A549 (cell line): ENCODE measurements at regions not wholly inside any gene's neighbourhood (a gene's known extent, or its start where the extent isn't known, plus 50 kb on each side); places are given as distances from the start of the nearest gene placed in this dataset.

Experiments used
- CEBPB ChIP-seq, 2 experiments: fragments of >200 bp in 1 of 2; sonication (Bioruptor Twin) in 1 of 2; formaldehyde crosslinking in 1 of 2; IDR thresholded peaks; 2 replicates each; pipeline ENCODE4 v1.6.1; 2012 to 2016
- EP300 ChIP-seq, 2 experiments: fragments of >200 bp; sonication (Bioruptor Twin); formaldehyde crosslinking; IDR thresholded peaks; 2 replicates in 1 of 2; 3 replicates in 1 of 2; pipeline ENCODE4 v1.6.1; 2016 to 2017
- FOSB ChIP-seq: fragments of 250-450 bp; sonication (Bioruptor Pico); IDR thresholded peaks from 2 replicates; pipeline ENCODE4 v1.5.0; 2020; ENCODE audit warnings: mild to moderate bottlenecking, moderate library complexity
- GATA3 ChIP-seq: IDR thresholded peaks from 2 replicates; pipeline ENCODE4 v1.6.1; 2012; ENCODE audit warnings: borderline replicate concordance
- JUN ChIP-seq, 2 experiments: fragments of >200 bp; sonication (Bioruptor Twin); formaldehyde crosslinking; IDR thresholded peaks; 2 replicates in 1 of 2; 3 replicates in 1 of 2; pipeline ENCODE4 v1.6.1; 2016 to 2017
- PHF8 ChIP-seq: fragments of 200-600 bp; sonication (generic); IDR thresholded peaks from 2 replicates; pipeline ENCODE4 v1.6.1; 2016; ENCODE audit warnings: low read depth, mild to moderate bottlenecking, antibody characterized with exemption, moderate library complexity, borderline replicate concordance
- POLR2A ChIP-seq: IDR thresholded peaks from 2 replicates; pipeline ENCODE4 v1.6.1; 2012; ENCODE audit warnings: mild to moderate bottlenecking, low read length
- POLR2AphosphoS2 ChIP-seq: conservative IDR thresholded peaks from 2 replicates; pipeline ENCODE4 v1.6.1; 2012; ENCODE audit warnings: low read length, improper control_type of control experiment, inconsistent platforms
- RAD21 ChIP-seq, 2 experiments: fragments of >200 bp in 1 of 2; sonication (Bioruptor Twin) in 1 of 2; formaldehyde crosslinking in 1 of 2; IDR thresholded peaks in 1 of 2; conservative IDR thresholded peaks in 1 of 2; 2 replicates in 1 of 2; 3 replicates in 1 of 2; pipeline ENCODE4 v1.6.1; 2012 to 2018; ENCODE audit warnings: inconsistent platforms in 1 of 2
- SREBF2 ChIP-seq: fragments of 450-650 bp; IDR thresholded peaks from 2 replicates; pipeline ENCODE4 v1.6.1; 2014; ENCODE audit warnings: mild to moderate bottlenecking, moderate library complexity
- TF ChIP-seq, protein P1 (sequence below): fragments of >200 bp; sonication (Bioruptor Twin); formaldehyde crosslinking; IDR thresholded peaks from 3 replicates; pipeline ENCODE4 v1.5.1; 2016
- TF ChIP-seq, protein P2 (sequence below): fragments of 200-600 bp; sonication (generic); IDR thresholded peaks from 2 replicates; pipeline ENCODE4 v1.6.1; 2016; ENCODE audit warnings: antibody characterized with exemption, mild to moderate bottlenecking, moderate library complexity
- TF ChIP-seq, protein P3 (sequence below): IDR thresholded peaks from 2 replicates; pipeline ENCODE4 v1.6.1; 2012

DNA sequence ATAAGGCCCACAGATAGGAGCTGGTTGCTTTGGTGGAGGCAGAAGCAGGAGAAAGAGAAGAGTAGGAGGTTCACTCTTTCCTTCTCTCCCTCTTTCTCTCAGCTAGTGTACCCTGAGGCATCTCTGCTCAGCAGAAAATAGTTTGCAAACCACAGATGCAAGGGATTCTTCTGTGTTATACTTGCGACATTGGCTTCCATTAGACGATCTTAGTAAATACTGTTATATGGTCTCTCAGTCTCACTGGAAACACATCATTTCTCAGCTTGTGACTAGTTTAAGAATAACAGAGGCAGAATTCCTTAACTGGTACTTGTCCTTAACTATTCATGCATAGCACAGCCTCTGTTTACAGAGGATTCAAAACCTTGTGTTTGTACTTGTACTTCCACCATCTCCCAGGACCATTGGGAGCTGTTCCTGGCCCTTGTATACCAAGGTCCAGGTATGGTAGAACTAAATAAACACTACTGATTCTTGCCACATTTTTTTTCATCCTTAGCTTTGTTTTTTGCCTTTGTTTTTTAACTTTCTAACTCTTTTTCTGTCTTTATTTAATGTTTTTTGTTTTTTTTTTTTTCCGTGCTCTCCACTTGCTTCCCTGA, 218.2 kb downstream of the OTOR start:
- TF ChIP-seq RAD21 (conservative IDR thresholded peaks at IDR 0.05 in 1 of 2, IDR thresholded peaks at IDR 0.05 in 1 of 2) (no peak), POLR2A (no peak), GATA3 (no peak), PHF8 (no peak), FOSB (CRISPR knock-in tag) (no peak), CEBPB (IDR thresholded peaks at IDR 0.05) (no peak), POLR2AphosphoS2 (no peak), EP300 (IDR thresholded peaks at IDR 0.05) (no peak), JUN (IDR thresholded peaks at IDR 0.05) (no peak), SREBF2 (no peak)
- TF ChIP-seq, protein P1, sequence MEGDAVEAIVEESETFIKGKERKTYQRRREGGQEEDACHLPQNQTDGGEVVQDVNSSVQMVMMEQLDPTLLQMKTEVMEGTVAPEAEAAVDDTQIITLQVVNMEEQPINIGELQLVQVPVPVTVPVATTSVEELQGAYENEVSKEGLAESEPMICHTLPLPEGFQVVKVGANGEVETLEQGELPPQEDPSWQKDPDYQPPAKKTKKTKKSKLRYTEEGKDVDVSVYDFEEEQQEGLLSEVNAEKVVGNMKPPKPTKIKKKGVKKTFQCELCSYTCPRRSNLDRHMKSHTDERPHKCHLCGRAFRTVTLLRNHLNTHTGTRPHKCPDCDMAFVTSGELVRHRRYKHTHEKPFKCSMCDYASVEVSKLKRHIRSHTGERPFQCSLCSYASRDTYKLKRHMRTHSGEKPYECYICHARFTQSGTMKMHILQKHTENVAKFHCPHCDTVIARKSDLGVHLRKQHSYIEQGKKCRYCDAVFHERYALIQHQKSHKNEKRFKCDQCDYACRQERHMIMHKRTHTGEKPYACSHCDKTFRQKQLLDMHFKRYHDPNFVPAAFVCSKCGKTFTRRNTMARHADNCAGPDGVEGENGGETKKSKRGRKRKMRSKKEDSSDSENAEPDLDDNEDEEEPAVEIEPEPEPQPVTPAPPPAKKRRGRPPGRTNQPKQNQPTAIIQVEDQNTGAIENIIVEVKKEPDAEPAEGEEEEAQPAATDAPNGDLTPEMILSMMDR: no peak
- TF ChIP-seq, protein P2, sequence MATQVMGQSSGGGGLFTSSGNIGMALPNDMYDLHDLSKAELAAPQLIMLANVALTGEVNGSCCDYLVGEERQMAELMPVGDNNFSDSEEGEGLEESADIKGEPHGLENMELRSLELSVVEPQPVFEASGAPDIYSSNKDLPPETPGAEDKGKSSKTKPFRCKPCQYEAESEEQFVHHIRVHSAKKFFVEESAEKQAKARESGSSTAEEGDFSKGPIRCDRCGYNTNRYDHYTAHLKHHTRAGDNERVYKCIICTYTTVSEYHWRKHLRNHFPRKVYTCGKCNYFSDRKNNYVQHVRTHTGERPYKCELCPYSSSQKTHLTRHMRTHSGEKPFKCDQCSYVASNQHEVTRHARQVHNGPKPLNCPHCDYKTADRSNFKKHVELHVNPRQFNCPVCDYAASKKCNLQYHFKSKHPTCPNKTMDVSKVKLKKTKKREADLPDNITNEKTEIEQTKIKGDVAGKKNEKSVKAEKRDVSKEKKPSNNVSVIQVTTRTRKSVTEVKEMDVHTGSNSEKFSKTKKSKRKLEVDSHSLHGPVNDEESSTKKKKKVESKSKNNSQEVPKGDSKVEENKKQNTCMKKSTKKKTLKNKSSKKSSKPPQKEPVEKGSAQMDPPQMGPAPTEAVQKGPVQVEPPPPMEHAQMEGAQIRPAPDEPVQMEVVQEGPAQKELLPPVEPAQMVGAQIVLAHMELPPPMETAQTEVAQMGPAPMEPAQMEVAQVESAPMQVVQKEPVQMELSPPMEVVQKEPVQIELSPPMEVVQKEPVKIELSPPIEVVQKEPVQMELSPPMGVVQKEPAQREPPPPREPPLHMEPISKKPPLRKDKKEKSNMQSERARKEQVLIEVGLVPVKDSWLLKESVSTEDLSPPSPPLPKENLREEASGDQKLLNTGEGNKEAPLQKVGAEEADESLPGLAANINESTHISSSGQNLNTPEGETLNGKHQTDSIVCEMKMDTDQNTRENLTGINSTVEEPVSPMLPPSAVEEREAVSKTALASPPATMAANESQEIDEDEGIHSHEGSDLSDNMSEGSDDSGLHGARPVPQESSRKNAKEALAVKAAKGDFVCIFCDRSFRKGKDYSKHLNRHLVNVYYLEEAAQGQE: no peak
- TF ChIP-seq, protein P3, sequence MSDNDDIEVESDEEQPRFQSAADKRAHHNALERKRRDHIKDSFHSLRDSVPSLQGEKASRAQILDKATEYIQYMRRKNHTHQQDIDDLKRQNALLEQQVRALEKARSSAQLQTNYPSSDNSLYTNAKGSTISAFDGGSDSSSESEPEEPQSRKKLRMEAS: no peak
